ENCODE measurements at regions not wholly inside any gene's neighbourhood (a gene's known extent, or its start where the extent isn't known, plus 50 kb on each side); places are given as distances from the start of the nearest gene placed in this dataset.

- DNase-seq (ENCODE audit: low read depth in 3 of 3), result no peak
These were observed 118.7 kb downstream of the BMP2 start for GRCh38 chr20:6886065-6886729.

GRCh38 chr20:6887966-6888365 lies 120.5 kb downstream of the BMP2 start:
- DNase-seq (ENCODE audit: low read depth in 3 of 3), result no peak

GRCh38 chr20:6888736-6889395 lies 121.4 kb downstream of the BMP2 start:
- no peak for DNase-seq (ENCODE audit: low read depth in 3 of 3)

- DNase-seq (ENCODE audit: low read depth in 3 of 3), result no peak
These were observed 125.2 kb downstream of the BMP2 start for GRCh38 chr20:6892724-6893123.

- DNase-seq (ENCODE audit: low read depth in 3 of 3), result no peak
These were observed 131.4 kb downstream of the BMP2 start for GRCh38 chr20:6898928-6899327.

- DNase-seq (ENCODE audit: low read depth in 3 of 3), result no peak
These were observed 139.4 kb downstream of the BMP2 start for GRCh38 chr20:6906871-6907270.

GRCh38 chr20:6908673-6909072 lies 141.2 kb downstream of the BMP2 start:
- no peak for DNase-seq (ENCODE audit: low read depth in 3 of 3)

GRCh38 chr20:6909608-6910007 lies 142.1 kb downstream of the BMP2 start:
- DNase-seq (ENCODE audit: low read depth in 3 of 3), result no peak

- no peak for DNase-seq (ENCODE audit: low read depth in 3 of 3)
These were observed 147.5 kb downstream of the BMP2 start for GRCh38 chr20:6914986-6915385.

- DNase-seq (ENCODE audit: low read depth in 3 of 3), result no peak
These were observed 149.5 kb downstream of the BMP2 start for GRCh38 chr20:6916938-6917337.

- DNase-seq (ENCODE audit: low read depth in 3 of 3), result no peak
These were observed 152.4 kb downstream of the BMP2 start for GRCh38 chr20:6919792-6920468.

GRCh38 chr20:6920991-6921613 lies 153.6 kb downstream of the BMP2 start:
- DNase-seq (ENCODE audit: low read depth in 3 of 3), result no peak

GRCh38 chr20:6921717-6922386 lies 154.4 kb downstream of the BMP2 start:
- no peak for DNase-seq (ENCODE audit: low read depth in 3 of 3)

- no peak for DNase-seq (ENCODE audit: low read depth in 3 of 3)
These were observed 157.2 kb downstream of the BMP2 start for GRCh38 chr20:6924681-6925080.

- no peak for DNase-seq (ENCODE audit: low read depth in 3 of 3)
These were observed 158.3 kb downstream of the BMP2 start for GRCh38 chr20:6925744-6926278.

GRCh38 chr20:6940048-6940447 lies 172.6 kb downstream of the BMP2 start:
- DNase-seq (ENCODE audit: low read depth in 3 of 3), result no peak

GRCh38 chr20:6940876-6941275 lies 173.4 kb downstream of the BMP2 start:
- no peak for DNase-seq (ENCODE audit: low read depth in 3 of 3)

- no peak for DNase-seq (ENCODE audit: low read depth in 3 of 3)
These were observed 174.1 kb downstream of the BMP2 start for GRCh38 chr20:6941571-6941970.

GRCh38 chr20:6942266-6942665 lies 174.8 kb downstream of the BMP2 start:
- DNase-seq (ENCODE audit: low read depth in 3 of 3), result no peak

- DNase-seq (ENCODE audit: low read depth in 3 of 3), result no peak
These were observed 176.8 kb downstream of the BMP2 start for GRCh38 chr20:6944292-6944691.

GRCh38 chr20:6953611-6954010 lies 186.1 kb downstream of the BMP2 start:
- no peak for DNase-seq (ENCODE audit: low read depth in 3 of 3)

GRCh38 chr20:6954219-6954618 lies 186.7 kb downstream of the BMP2 start:
- DNase-seq (ENCODE audit: low read depth in 3 of 3), result no peak

Measured in stimulated activated CD4-positive, alpha-beta T cell treated with anti-CD3 and anti-CD28 coated beads, TNF-alpha, amount 100 ng/mL, for 24 hours (primary cell).